HepG2 (cell line): ENCODE measurements at regions not wholly inside any gene's neighbourhood (a gene's known extent, or its start where the extent isn't known, plus 50 kb on each side); places are given as distances from the start of the nearest gene placed in this dataset.

ENCODE experiments used
- ATAC-seq: fragments of 200-7000 bp; cut with Tn5 transposase; 3 replicates; pipeline ENCODE4 v1.9.1; 2020; ENCODE audit warnings: mild to moderate bottlenecking, moderate library complexity
- BruUV-seq: library from RNA; stranded (reverse); fragments of 400-500 nt; replicated peaks from 2 replicates; lab custom pipeline; 2021; lab: Mats Ljungman, UMichigan
- CTCF ChIA-PET: fragments of 300-600 bp; formaldehyde crosslinking; extraction: SDS; loops from one replicate; lab custom pipeline; 2021; ENCODE audit warnings: low total read pairs, inconsistent platforms, low intra/inter-chr PET ratio; lab: Yijun Ruan, JAX
- POLR2A ChIA-PET: fragments of 350-600 bp; sonication (Branson Sonifier 250); formaldehyde crosslinking; loops from one replicate; lab custom pipeline; 2020; ENCODE audit warnings: antibody characterized with exemption, inconsistent platforms; lab: Yijun Ruan, JAX
- DNase-seq: peaks from one replicate; pipeline ENCODE4 v3.0.0-alpha.2; 2015; ENCODE audit warnings: low spot score
- FAIRE-seq: peaks from 3 replicates; lab custom pipeline; 2011; peaks lifted over from hg19 to GRCh38; lab: Jason Lieb, UNC
- H2AFZ ChIP-seq: one replicate; pipeline ENCODE4 v1.6.1; 2011; ENCODE audit warnings: low read length, inconsistent platforms
- H3K27ac ChIP-seq: fragments of 300-600 bp; 3 replicates; pipeline ENCODE4 v1.8.0; 2011; ENCODE audit warnings: mixed run types, mild to moderate bottlenecking, mixed read lengths, low read length, inconsistent platforms; ENCODE audit not compliant: insufficient read depth; ENCODE audit errors: extremely low read length
- H3K27me3 ChIP-seq, 2 experiments: fragments of 200-600 bp in 1 of 2; 2 replicates in 1 of 2; 3 replicates in 1 of 2; pipeline versions ENCODE4 v1.6.0 to v1.8.0; 2011; ENCODE audit warnings: low read length in 2 of 2, mild to moderate bottlenecking in 2 of 2, moderate library complexity in 2 of 2, inconsistent platforms in 1 of 2; ENCODE audit not compliant: insufficient read depth in 2 of 2, control insufficient read depth in 1 of 2
- H3K36me3 ChIP-seq, 2 experiments: fragments of 200-600 bp in 1 of 2; replicated peaks in 1 of 2; 2 replicates in 1 of 2; 3 replicates in 1 of 2; pipeline versions ENCODE4 v1.5.1 to v1.8.0; 2011; ENCODE audit warnings: low read length in 2 of 2, inconsistent platforms in 1 of 2; ENCODE audit not compliant: insufficient read depth in 2 of 2, control insufficient read depth in 1 of 2
- H3K4me1 ChIP-seq: 2 replicates; pipeline ENCODE4 v1.5.1; 2012; ENCODE audit warnings: low read length, inconsistent platforms; ENCODE audit not compliant: insufficient read depth
- H3K4me2 ChIP-seq: 2 replicates; pipeline ENCODE4 v1.6.0; 2011; ENCODE audit warnings: low read depth, low read length, inconsistent platforms
- H3K4me3 ChIP-seq, 3 experiments: fragments of 200-600 bp in 1 of 3; sonication (generic), shearing (Covaris generic) in 1 of 3; replicated peaks in 1 of 3; 2 replicates each; pipeline ENCODE4 v1.5.1; 2011 to 2016; ENCODE audit warnings: low read length in 3 of 3, inconsistent platforms in 2 of 3, low read depth in 2 of 3, mild to moderate bottlenecking in 2 of 3, control low read depth in 1 of 3, mixed read lengths in 1 of 3; ENCODE audit not compliant: insufficient read depth in 1 of 3
- H3K79me2 ChIP-seq: one replicate; pipeline ENCODE4 v1.6.1; 2011; ENCODE audit warnings: low read length, inconsistent platforms; ENCODE audit not compliant: insufficient read depth
- H3K9ac ChIP-seq: 2 replicates; pipeline ENCODE4 v1.6.0; 2011; ENCODE audit warnings: mild to moderate bottlenecking, low read depth, low read length, inconsistent platforms; ENCODE audit not compliant: insufficient read depth
- H3K9me3 ChIP-seq: 2 replicates; pipeline ENCODE4 v1.5.1; 2012; ENCODE audit warnings: mild to moderate bottlenecking, low read length
- H4K20me1 ChIP-seq: 2 replicates; pipeline ENCODE4 v1.6.0; 2011; ENCODE audit warnings: inconsistent platforms, mild to moderate bottlenecking, low read length, moderate library complexity; ENCODE audit not compliant: insufficient read depth
- CREB1 ChIP-seq, 2 experiments: fragments of 450-650 bp in 1 of 2; IDR thresholded peaks; 2 replicates each; pipeline ENCODE4 v1.6.1; 2016 to 2017; ENCODE audit warnings: control low read depth in 1 of 2, mild to moderate bottlenecking in 1 of 2, missing compliant biosample characterization in 1 of 2, missing genetic modification characterization in 1 of 2
- CREM ChIP-seq, 2 experiments: sonication (generic) in 1 of 2; formaldehyde crosslinking in 1 of 2; IDR thresholded peaks; 2 replicates each; pipeline versions ENCODE4 v1.4.0 to v1.6.1; 2016 to 2020; ENCODE audit warnings: antibody characterized with exemption in 1 of 2, mild to moderate bottlenecking in 1 of 2, missing genetic modification reagents in 1 of 2
- KAT8 ChIP-seq: IDR thresholded peaks from 2 replicates; pipeline ENCODE4 v1.6.1; 2016; ENCODE audit warnings: missing genetic modification reagents, missing compliant biosample characterization
- MLX ChIP-seq: IDR thresholded peaks from 2 replicates; pipeline ENCODE4 v1.6.1; 2016
- NR2F1 ChIP-seq, 2 experiments: fragments of 450-650 bp in 1 of 2; formaldehyde crosslinking in 1 of 2; IDR thresholded peaks; 2 replicates each; pipeline versions ENCODE4 v1.5.0 to v1.6.1; 2016 to 2020; ENCODE audit warnings: mild to moderate bottlenecking in 1 of 2, missing compliant biosample characterization in 1 of 2, missing genetic modification reagents in 1 of 2, moderate library complexity in 1 of 2
- SMAD1 ChIP-seq: sonication (generic); formaldehyde crosslinking; IDR thresholded peaks from 2 replicates; pipeline ENCODE4 v1.4.0; 2020; ENCODE audit warnings: missing genetic modification reagents, low read depth, mild to moderate bottlenecking, borderline replicate concordance
- SRSF9 ChIP-seq: fragments of 200-400 bp; formaldehyde crosslinking; IDR thresholded peaks from 2 replicates; pipeline ENCODE4 v1.6.1; 2018; ENCODE audit warnings: borderline replicate concordance, mild to moderate bottlenecking, low read depth, low read length; ENCODE audit not compliant: insufficient read depth, poor library complexity, severe bottlenecking
- TEAD2 ChIP-seq: sonication (generic); formaldehyde crosslinking; IDR thresholded peaks from 2 replicates; pipeline ENCODE4 v1.9.0; 2021; ENCODE audit warnings: missing genetic modification reagents
- ZBTB21 ChIP-seq: sonication (generic); formaldehyde crosslinking; IDR thresholded peaks from 2 replicates; pipeline ENCODE4 v1.4.0; 2020; ENCODE audit warnings: missing genetic modification reagents
- ZFP36L2 ChIP-seq: sonication (generic); formaldehyde crosslinking; IDR thresholded peaks from 2 replicates; pipeline ENCODE4 v1.4.0; 2020; ENCODE audit warnings: missing genetic modification reagents
- ZFP62 ChIP-seq: sonication (generic); formaldehyde crosslinking; IDR thresholded peaks from 2 replicates; pipeline ENCODE4 v1.4.0; 2020; ENCODE audit warnings: missing genetic modification reagents
- ZNF18 ChIP-seq: sonication (generic); formaldehyde crosslinking; IDR thresholded peaks from 2 replicates; pipeline ENCODE4 v1.8.0; 2022; ENCODE audit warnings: mild to moderate bottlenecking, missing genetic modification reagents; ENCODE audit not compliant: insufficient replicate concordance
- ZNF280D ChIP-seq: sonication (generic); formaldehyde crosslinking; IDR thresholded peaks from 2 replicates; pipeline ENCODE4 v1.5.1; 2020; ENCODE audit warnings: mild to moderate bottlenecking, missing genetic modification reagents
- ZNF503 ChIP-seq: sonication (generic); formaldehyde crosslinking; IDR thresholded peaks from 2 replicates; pipeline ENCODE4 v1.4.0; 2020; ENCODE audit warnings: missing genetic modification reagents
- ZNF576 ChIP-seq: sonication (generic); formaldehyde crosslinking; IDR thresholded peaks from 2 replicates; pipeline ENCODE4 v1.4.0; 2020; ENCODE audit warnings: mild to moderate bottlenecking, missing genetic modification reagents
- WGBS: methylation state at CpG from one replicate; pipeline ENCODE4 v1.1.6; 2017; ENCODE audit warnings: low lambda C conversion rate; 5-methylcytosine and 5-hydroxymethylcytosine counted together
- in situ Hi-C: cut with HindIII; loops from 2 replicates; pipeline ENCODE4 v1.10.0; 2017; ENCODE audit warnings: low pct_unique_long_range_greater_than_20kb; ENCODE audit not compliant: extremely low pct_ligation_motif_present
- intact Hi-C: fragments of 100-400 bp; cut with micrococcal nuclease; formaldehyde crosslinking; loops from one replicate; pipeline ENCODE4 v1.10.0; 2022; ENCODE audit not compliant: unreplicated experiment

GRCh38 chr11:8766043-8766987 lies 83.7 kb downstream of the RPL27A start:
- intact Hi-C loops, result no loop called here
- Histone ChIP-seq H3K27ac (no peak overlapping the region), H3K4me1 (0 out of 2 replicates have a peak, but pooled peaks cover 7% of the 10 kb centered on the region), H3K27me3 (no peaks in the 10 kb centered on the region), H3K4me3 (no peak overlapping the region), H3K36me3 (no peaks in the 10 kb centered on the region), H3K9me3 (no peaks in the 10 kb centered on the region), H4K20me1 (no peaks in the 10 kb centered on the region), H2AFZ (no peak overlapping the region), H3K9ac (no peak overlapping the region), H3K79me2 (no peaks in the 10 kb centered on the region), H3K4me2 (no peak overlapping the region)
- TF ChIP-seq SMAD1 (CRISPR knock-in tag), result no peak
- TF ChIP-seq NR2F1 (CRISPR knock-in tag; IDR thresholded peaks at IDR 0.05), result no peak
- no peak for TF ChIP-seq ZNF503 (CRISPR knock-in tag)
- no peak for TF ChIP-seq ZFP36L2
- TF ChIP-seq KAT8 (CRISPR knock-in tag), result no peak
- no peak for TF ChIP-seq TEAD2 (CRISPR knock-in tag)
- TF ChIP-seq CREM (IDR thresholded peaks at IDR 0.05), result no peak
- no peak for TF ChIP-seq CREM (CRISPR knock-in tag; IDR thresholded peaks at IDR 0.05)
- TF ChIP-seq MLX (CRISPR knock-in tag), result no peak
- peak; percentile 50; the same call in 1 of the 2 replicates for TF ChIP-seq ZBTB21 (CRISPR knock-in tag)
- no peak for TF ChIP-seq SRSF9
- TF ChIP-seq ZFP62 (CRISPR knock-in tag), result no peak
- peak; percentile 85 for TF ChIP-seq CREB1 (IDR thresholded peaks at IDR 0.05)
- TF ChIP-seq CREB1 (CRISPR knock-in tag; IDR thresholded peaks at IDR 0.05), result no peak
- TF ChIP-seq ZNF18, result no peak
- TF ChIP-seq ZNF280D (CRISPR knock-in tag), result no peak
- no peak for TF ChIP-seq ZNF576 (CRISPR knock-in tag)
- in situ Hi-C loops, result no loop called here
- ATAC-seq (peak; percentile 54), DNase-seq (no peak), FAIRE-seq (no peak)
- WGBS, result 87% methylated on average over 7 of the region's 8 CpGs
- BruUV-seq, result no TSS peak
- POLR2A ChIA-PET, result interaction anchor here (1.6 kb wide), 1 partner anchor 78 kb away, joined by 3 read pairs; no protein-coding TSS in a partner anchor
- CTCF ChIA-PET, result no interaction called here
